Limb (tissue), 2 donors: ENCODE measurements at regions not wholly inside any gene's neighbourhood (a gene's known extent, or its start where the extent isn't known, plus 50 kb on each side); places are given as distances from the start of the nearest gene placed in this dataset.
"Not testable (repeated sequence)": the region's sequence is repeated elsewhere in the genome, so short reads cannot be mapped to it uniquely, and the experiment has no call there.

Experiments used
- DNase-seq, 2 donors: peaks; one replicate each; pipeline ENCODE4 v3.0.0-alpha.2; 2016; ENCODE audit errors: extremely low spot score in 2 of 2

GRCh38 chr12:91743704-91744321 lies 401.8 kb downstream of the BTG1 start:
- DNase-seq = no peak

GRCh38 chr12:91743280-91743679 lies 402.4 kb downstream of the BTG1 start:
- DNase-seq = no peak

GRCh38 chr12:91741932-91742331 lies 403.7 kb downstream of the BTG1 start:
- DNase-seq = no peak

- DNase-seq = not testable (repeated sequence)
These were observed 411.8 kb downstream of the BTG1 start for GRCh38 chr12:91733846-91734245.

- no peak for DNase-seq
These were observed 413.6 kb downstream of the BTG1 start for GRCh38 chr12:91732086-91732485.

GRCh38 chr12:91729543-91729942 lies 416.1 kb downstream of the BTG1 start:
- no peak for DNase-seq

- DNase-seq = no peak
These were observed 422.5 kb downstream of the BTG1 start for GRCh38 chr12:91723191-91723590.

GRCh38 chr12:91722072-91722471 lies 423.6 kb downstream of the BTG1 start:
- DNase-seq = no peak

- no peak for DNase-seq
These were observed 424.6 kb downstream of the BTG1 start for GRCh38 chr12:91721023-91721422.

GRCh38 chr12:91718326-91718725 lies 427.3 kb downstream of the BTG1 start:
- DNase-seq = no peak

- DNase-seq = no peak
These were observed 427.8 kb downstream of the BTG1 start for GRCh38 chr12:91717804-91718203.

- DNase-seq = not testable (repeated sequence)
These were observed 433.7 kb downstream of the BTG1 start for GRCh38 chr12:91711925-91712324.

- DNase-seq = no peak
These were observed 439.2 kb downstream of the BTG1 start for GRCh38 chr12:91706466-91706865.

GRCh38 chr12:91704446-91704845 lies 441.2 kb downstream of the BTG1 start:
- DNase-seq = no peak

- DNase-seq = no peak
These were observed 442.0 kb downstream of the BTG1 start for GRCh38 chr12:91703491-91704283.

- no peak for DNase-seq
These were observed 442.7 kb downstream of the BTG1 start for GRCh38 chr12:91702843-91703425.

- DNase-seq = no peak
These were observed 449.7 kb downstream of the BTG1 start for GRCh38 chr12:91695964-91696363.

- DNase-seq = not testable (repeated sequence)
These were observed 450.2 kb downstream of the BTG1 start for GRCh38 chr12:91695406-91695805.

GRCh38 chr12:91690531-91690930 lies 455.1 kb downstream of the BTG1 start:
- no peak for DNase-seq

- no peak for DNase-seq
These were observed 458.3 kb downstream of the BTG1 start for GRCh38 chr12:91687052-91688017.

GRCh38 chr12:91685917-91686316 lies 459.7 kb downstream of the BTG1 start:
- no peak for DNase-seq

GRCh38 chr12:91681751-91682150 lies 463.9 kb downstream of the BTG1 start:
- no peak for DNase-seq
